ENCODE measurements at regions not wholly inside any gene's neighbourhood (a gene's known extent, or its start where the extent isn't known, plus 50 kb on each side); places are given as distances from the start of the nearest gene placed in this dataset.

DNA sequence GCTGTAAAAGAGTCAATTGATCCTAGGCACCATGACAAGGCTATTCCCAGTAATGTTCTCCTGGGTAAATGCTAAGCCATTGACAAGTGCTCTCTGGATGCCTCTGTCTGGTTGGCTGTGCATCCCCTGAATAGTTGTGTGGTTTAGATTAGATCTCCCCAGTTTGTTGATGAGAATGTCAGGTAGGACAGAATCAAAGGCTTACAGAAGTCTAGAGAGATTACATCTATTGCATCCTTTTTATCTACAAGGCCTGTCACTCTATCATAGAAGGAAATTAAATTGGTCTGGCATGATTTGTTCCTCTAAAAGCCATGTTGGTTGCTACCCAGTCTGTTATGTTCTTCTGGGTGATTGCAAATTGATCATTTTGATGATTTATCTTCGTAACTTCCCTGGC, 548.3 kb downstream of the GATA3 start:
- Histone ChIP-seq H3K9me3 (ENCODE audit: control insufficient read depth, insufficient read depth, low read length) (peaks cover 5% of the 10 kb centered on the region), H3K36me3 (ENCODE audit: control insufficient read depth, insufficient read depth, low read length) (no peaks in the 10 kb centered on the region), H3K27me3 (ENCODE audit: control insufficient read depth, insufficient read depth, low read length) (no peaks in the 10 kb centered on the region), H3K27ac (ENCODE audit: low read length) (no peak overlapping the region), H3K4me1 (ENCODE audit: control insufficient read depth, insufficient read depth, low read length) (no peaks in the 10 kb centered on the region), H3K4me3 (ENCODE audit: low read length) (no peak overlapping the region)
- Mint-ChIP-seq H3K27me3 (ENCODE audit: low read depth in 2 of 2) (peaks cover 7 to 19% of the 10 kb centered on the region in 2 donors), H3K4me1 (no peaks in the 10 kb centered on the region), H3K36me3 (no peaks in the 10 kb centered on the region), H3K27ac (no peak overlapping the region), H3K4me3 (no peak overlapping the region), H3K9me3 (peaks cover 2 to 8% of the 10 kb centered on the region in 2 donors)
- no CpG with 5 or more reads among the region's 1 CpG for WGBS (ENCODE audit: insufficient coverage)
- DNase-seq (no peak), ATAC-seq (no peak)
- TF ChIP-seq, protein P1, sequence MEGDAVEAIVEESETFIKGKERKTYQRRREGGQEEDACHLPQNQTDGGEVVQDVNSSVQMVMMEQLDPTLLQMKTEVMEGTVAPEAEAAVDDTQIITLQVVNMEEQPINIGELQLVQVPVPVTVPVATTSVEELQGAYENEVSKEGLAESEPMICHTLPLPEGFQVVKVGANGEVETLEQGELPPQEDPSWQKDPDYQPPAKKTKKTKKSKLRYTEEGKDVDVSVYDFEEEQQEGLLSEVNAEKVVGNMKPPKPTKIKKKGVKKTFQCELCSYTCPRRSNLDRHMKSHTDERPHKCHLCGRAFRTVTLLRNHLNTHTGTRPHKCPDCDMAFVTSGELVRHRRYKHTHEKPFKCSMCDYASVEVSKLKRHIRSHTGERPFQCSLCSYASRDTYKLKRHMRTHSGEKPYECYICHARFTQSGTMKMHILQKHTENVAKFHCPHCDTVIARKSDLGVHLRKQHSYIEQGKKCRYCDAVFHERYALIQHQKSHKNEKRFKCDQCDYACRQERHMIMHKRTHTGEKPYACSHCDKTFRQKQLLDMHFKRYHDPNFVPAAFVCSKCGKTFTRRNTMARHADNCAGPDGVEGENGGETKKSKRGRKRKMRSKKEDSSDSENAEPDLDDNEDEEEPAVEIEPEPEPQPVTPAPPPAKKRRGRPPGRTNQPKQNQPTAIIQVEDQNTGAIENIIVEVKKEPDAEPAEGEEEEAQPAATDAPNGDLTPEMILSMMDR (IDR thresholded peaks at IDR 0.05), result no peak
- intact Hi-C loops (cut with micrococcal nuclease), result no loop called here

- WGBS (ENCODE audit: insufficient coverage), result 69% methylated on average over 4 of the region's 6 CpGs
- H3K27ac Mint-ChIP-seq, result no peak overlapping the region
- TF ChIP-seq, protein P1 (IDR thresholded peaks at IDR 0.05), result no peak
- H3K9me3 Mint-ChIP-seq, result peaks cover 0 to 2% of the 10 kb centered on the region in 2 donors
- Histone ChIP-seq H3K4me3 (ENCODE audit: low read length) (no peak overlapping the region), H3K27me3 (ENCODE audit: control insufficient read depth, insufficient read depth, low read length) (no peaks in the 10 kb centered on the region), H3K27ac (ENCODE audit: low read length) (no peak overlapping the region), H3K9me3 (ENCODE audit: control insufficient read depth, insufficient read depth, low read length) (no peaks in the 10 kb centered on the region), H3K36me3 (ENCODE audit: control insufficient read depth, insufficient read depth, low read length) (no peaks in the 10 kb centered on the region), H3K4me1 (ENCODE audit: control insufficient read depth, insufficient read depth, low read length) (no peaks in the 10 kb centered on the region)
- no peaks in the 10 kb centered on the region for H3K36me3 Mint-ChIP-seq
- H3K27me3 Mint-ChIP-seq (ENCODE audit: low read depth in 2 of 2), result peaks cover 16 to 22% of the 10 kb centered on the region in 2 donors
- intact Hi-C loops (cut with micrococcal nuclease), result no loop called here
- no peak for DNase-seq
- ATAC-seq, result no peak
- H3K4me3 Mint-ChIP-seq, result no peak overlapping the region
- no peaks in the 10 kb centered on the region for H3K4me1 Mint-ChIP-seq
These were observed 559.6 kb downstream of the GATA3 start for GRCh38 chr10:8614054-8614565.

DNA sequence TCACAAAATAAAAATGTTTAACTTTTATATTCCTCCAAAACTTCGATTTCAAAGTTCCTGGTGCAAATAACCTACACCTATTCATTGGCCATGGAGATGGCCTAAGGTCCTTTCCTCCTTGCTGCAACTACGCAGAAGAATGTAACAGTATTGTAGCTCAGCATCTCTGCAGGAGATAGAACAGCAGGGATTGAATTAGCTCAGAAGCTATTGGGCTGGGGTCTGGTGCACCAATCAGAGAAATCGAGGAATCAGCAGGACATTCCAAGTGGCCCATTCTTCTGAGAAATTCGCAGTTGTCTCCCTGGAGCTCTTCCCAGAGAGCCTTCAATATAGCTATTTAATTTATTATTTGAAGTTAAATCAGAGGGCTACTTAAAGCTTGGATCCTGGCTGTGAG, 560.6 kb downstream of the GATA3 start:
- Mint-ChIP-seq H3K4me1 (no peaks in the 10 kb centered on the region), H3K27me3 (ENCODE audit: low read depth in 2 of 2) (peaks cover 16 to 28% of the 10 kb centered on the region in 2 donors), H3K36me3 (no peaks in the 10 kb centered on the region), H3K4me3 (no peak overlapping the region), H3K9me3 (peaks cover 0 to 2% of the 10 kb centered on the region in 2 donors), H3K27ac (no peak overlapping the region)
- no peak overlapping the region for H3K27ac ChIP-seq (ENCODE audit: low read length)
- no peaks in the 10 kb centered on the region for H3K9me3 ChIP-seq (ENCODE audit: control insufficient read depth, insufficient read depth, low read length)
- H3K27me3 ChIP-seq (ENCODE audit: control insufficient read depth, insufficient read depth, low read length), result no peaks in the 10 kb centered on the region
- H3K4me1 ChIP-seq (ENCODE audit: control insufficient read depth, insufficient read depth, low read length), result no peaks in the 10 kb centered on the region
- no peak overlapping the region for H3K4me3 ChIP-seq (ENCODE audit: low read length)
- DNase-seq (no peak), ATAC-seq (no peak)
- no peaks in the 10 kb centered on the region for H3K36me3 ChIP-seq (ENCODE audit: control insufficient read depth, insufficient read depth, low read length)
- intact Hi-C loops (cut with micrococcal nuclease), result no loop called here
- TF ChIP-seq, protein P1 (IDR thresholded peaks at IDR 0.05), result no peak
- 84% methylated on average over 4 of the region's 4 CpGs for WGBS (ENCODE audit: insufficient coverage)

DNA sequence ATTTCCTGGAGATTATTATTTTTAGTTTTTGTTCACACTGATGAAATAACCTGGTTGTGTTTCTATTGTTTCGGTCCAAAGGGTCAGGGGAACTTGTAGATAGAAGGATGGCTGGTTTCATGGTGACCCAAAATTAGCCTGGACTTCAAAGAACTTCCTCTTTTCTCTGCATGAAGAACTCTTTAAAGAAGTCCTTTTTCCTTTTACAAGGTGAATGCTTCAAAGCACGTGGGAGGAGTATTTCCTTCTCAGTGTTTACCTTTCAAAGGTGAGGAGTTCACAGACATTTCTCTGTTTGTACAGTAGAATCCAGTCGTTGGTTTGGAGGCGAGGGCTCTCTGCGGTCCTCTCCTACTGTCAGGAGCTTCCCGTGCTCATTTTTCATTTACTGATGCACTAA, 561.7 kb downstream of the GATA3 start:
- Histone ChIP-seq H3K9me3 (ENCODE audit: control insufficient read depth, insufficient read depth, low read length) (no peaks in the 10 kb centered on the region), H3K4me1 (ENCODE audit: control insufficient read depth, insufficient read depth, low read length) (no peaks in the 10 kb centered on the region), H3K4me3 (ENCODE audit: low read length) (no peak overlapping the region), H3K36me3 (ENCODE audit: control insufficient read depth, insufficient read depth, low read length) (no peaks in the 10 kb centered on the region), H3K27ac (ENCODE audit: low read length) (no peak overlapping the region), H3K27me3 (ENCODE audit: control insufficient read depth, insufficient read depth, low read length) (no peaks in the 10 kb centered on the region)
- Mint-ChIP-seq H3K9me3 (peaks cover 0 to 2% of the 10 kb centered on the region in 2 donors), H3K4me3 (no peak overlapping the region), H3K27ac (no peak overlapping the region), H3K36me3 (no peaks in the 10 kb centered on the region), H3K4me1 (no peaks in the 10 kb centered on the region), H3K27me3 (ENCODE audit: low read depth in 2 of 2) (peaks cover 16 to 34% of the 10 kb centered on the region in 2 donors)
- TF ChIP-seq, protein P1 (IDR thresholded peaks at IDR 0.05), result no peak
- intact Hi-C loops (cut with micrococcal nuclease), result no loop called here
- DNase-seq (no peak), ATAC-seq (no peak)
- 8% methylated on average over 5 of the region's 6 CpGs for WGBS (ENCODE audit: insufficient coverage)
